NCI-H2196 (cell line): ENCODE measurements at regions not wholly inside any gene's neighbourhood (a gene's known extent, or its start where the extent isn't known, plus 50 kb on each side); places are given as distances from the start of the nearest gene placed in this dataset.
A peak's percentile ranks its signal among the peaks of the same experiment; 100 is the strongest.
"Not testable (repeated sequence)": the region's sequence is repeated elsewhere in the genome, so short reads cannot be mapped to it uniquely, and the experiment has no call there.

ENCODE experiments used
- DNase-seq: peaks from one replicate; lab custom pipeline; 2025; ENCODE audit not compliant: unreplicated experiment; lab: John Stamatoyannopoulos, UW

DNA sequence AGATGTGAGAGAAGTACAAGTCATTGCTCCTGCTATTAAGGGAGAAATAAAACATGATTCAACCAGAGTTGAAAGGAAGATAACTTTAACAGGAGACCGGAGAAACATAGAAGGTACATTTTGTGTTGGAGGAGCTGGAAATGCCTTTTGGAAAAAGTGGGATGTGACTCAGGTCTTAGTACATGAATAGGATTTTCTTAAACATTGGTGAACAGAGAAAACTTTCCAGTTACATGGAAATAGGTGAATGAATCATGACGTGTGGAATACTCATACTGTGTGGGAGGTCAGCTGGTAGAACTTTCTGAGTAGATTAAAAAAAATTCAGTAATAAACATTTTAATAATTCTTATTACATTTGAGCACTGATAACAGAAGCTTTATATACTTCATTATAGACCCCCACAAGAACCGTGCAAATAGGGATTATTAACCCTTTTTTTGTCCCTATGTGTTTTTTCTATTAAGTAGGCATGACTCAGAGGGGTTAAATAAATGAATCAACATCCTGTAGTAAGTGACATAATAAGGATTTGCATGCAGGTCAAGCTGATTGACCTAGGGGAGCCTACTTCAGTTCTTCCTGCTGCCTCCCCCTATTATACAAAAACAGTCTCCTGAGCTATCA, 710.5 kb downstream of the NOVA1 start:
- DNase-seq, result no peak

DNA sequence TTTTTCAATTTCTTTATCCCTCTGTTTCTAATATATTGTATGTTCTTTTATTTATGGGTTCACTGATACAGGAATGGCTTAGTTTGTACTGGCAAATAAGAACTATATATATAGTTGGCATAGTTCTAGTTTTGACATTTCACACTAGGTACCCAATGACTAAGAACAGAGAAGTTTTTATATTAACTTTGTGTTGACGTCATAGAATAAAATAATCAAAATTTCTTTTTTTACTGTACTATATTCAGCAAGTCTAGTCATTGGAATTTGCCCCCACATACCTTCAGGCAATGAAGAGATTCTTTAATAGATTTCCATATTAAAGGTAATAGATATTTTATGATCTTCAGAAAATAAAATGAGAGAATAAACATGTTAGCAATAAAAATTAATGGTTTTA, 713.2 kb downstream of the NOVA1 start:
- no peak for DNase-seq

DNA sequence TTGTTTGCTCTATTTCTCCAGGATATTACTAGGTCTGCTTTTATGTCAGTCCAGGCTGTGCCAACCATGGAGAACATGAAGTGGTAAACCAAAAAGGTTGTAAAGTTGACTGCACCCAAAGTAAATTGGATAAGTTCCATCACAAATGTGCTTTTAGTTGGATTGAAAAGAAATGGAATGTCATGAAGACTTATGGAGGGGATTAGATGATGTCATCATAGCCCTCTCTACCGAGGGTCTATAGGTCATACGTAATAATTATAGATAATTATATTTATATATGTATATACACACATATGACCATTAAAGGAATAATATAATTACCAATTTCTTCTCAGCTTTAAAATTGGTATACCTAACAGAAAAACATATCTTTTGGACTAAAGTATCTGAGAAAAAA, 714.9 kb downstream of the NOVA1 start:
- DNase-seq, result no peak

DNA sequence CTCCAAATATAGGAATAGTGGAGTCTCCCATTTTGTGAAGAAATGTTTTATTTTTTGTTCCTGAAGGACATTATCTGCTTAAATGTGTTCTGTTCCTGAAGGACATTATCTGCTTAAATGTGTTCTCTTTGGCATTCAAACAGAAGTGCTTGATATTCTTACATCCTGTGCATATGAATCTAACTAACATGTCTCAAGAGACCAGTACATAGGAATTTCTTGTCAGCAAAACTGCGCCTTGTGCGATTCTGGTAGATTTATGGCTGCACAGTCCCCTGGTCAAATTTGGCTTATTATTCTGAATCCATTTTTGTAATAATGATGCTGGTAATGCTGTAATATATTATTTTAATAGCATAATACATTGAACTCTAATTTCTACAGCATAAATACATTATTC, 722.4 kb downstream of the NOVA1 start:
- no peak for DNase-seq

DNA sequence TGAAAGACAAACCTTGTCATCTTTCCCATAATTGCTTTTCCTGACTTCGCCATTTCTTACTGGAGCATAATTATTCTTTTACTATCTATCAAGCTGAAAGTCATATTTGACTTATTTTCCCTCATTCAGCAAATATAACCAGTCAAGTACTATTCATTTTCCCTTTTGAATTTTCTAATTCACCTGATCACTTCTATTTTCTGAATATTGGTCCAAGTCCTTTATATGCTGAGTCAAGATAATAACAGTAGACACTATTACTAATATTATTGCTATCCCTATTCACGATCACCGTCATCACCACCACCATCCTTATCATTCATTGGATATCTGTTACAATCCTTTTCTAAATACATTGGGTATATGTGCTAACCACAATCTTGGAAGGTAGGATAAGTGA, 728.0 kb downstream of the NOVA1 start:
- DNase-seq, result no peak

DNA sequence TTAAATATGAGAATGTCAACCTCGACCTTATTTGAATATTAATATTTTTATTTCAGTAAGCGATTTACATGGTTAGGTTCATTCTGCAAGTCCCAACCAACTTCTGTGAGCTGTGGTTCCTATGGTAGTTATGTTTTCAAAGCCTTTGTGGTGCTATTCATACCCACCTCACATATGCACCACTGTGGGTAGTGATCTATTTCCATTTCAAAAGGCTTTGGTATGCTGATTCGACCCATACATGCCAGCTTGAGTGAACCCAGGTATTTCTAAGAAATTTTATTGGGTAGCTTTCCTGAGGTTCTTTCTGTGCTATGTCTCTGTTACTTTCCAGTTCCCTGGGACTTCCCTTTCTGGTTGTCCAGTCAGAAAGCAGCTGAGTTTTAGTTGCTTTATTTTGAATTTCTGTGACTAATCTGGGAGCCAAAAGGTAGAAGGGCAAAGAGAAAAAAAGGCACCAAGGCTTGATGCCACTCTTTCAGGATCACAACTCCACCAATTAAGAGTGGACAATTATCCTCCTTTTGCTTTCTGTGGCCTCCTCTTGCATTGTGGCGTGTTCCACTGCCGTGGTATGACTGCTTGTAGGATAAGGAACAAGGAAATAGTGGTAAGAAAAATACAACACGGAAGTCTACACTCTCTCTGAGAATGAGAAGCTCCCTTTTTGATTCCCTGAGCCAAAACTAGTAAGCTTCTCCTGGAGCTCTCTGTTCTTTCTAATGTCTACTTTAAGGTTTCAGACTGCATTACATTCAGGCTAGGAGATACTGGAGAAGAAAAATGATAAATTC, 729.1 kb downstream of the NOVA1 start:
- no peak for DNase-seq

DNA sequence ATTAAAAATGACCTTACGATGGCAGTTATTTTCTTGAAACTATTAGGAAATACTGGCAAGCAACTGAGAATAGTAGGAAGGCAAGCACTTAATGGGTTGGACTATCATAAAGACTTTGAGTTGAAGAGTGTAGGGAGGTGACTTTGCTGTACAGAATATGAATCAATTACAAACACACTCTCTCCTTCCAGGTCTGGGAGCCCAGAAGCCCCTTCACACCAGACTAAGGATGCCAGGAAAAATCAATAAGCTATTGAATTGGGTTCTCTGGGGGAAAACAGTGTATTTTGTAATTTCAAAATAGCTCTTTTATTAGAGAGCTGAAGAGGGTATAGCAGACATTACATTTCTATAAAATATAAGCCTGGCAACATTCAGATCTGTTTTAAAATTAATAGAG, 736.4 kb downstream of the NOVA1 start:
- no peak for DNase-seq

DNA sequence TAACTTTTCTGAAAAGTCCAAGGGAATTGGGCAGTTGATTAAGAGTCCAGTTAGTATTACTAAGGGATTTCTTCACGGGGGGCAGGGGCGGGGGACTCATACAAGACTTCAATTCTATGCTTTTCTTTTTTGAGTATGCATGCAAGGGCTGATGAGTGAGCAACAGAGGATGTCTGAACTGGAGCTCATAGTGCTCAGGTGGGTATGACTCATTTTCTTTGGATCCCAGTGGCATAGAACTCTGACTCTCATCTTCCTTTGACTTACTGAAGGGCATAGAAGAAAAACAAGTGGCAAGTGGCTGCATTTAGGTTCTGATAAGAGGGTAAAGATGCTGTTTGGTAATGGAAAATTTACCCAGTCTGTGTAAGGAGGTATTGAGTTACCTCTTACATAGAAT, 749.2 kb downstream of the NOVA1 start:
- DNase-seq, result no peak

DNA sequence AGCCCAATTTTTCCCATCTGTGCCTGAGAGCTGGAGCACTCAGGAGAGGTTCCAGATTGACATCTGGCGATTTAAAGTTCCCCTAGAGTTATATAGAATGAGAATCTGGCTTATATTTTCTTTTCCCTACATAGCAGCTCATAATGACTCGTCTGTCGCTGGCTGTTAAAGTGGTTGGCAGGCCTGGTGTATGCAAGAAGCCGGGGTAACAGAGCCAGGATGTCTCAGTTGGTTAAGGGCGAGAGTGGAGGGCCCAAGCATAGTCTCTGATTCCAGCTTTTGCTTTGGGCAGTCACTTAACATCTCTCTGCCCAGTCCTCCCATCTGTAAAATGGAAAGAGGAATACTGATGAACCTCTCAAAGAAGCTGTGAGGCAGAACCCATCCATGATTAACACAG, 751.6 kb downstream of the NOVA1 start:
- no peak for DNase-seq

DNA sequence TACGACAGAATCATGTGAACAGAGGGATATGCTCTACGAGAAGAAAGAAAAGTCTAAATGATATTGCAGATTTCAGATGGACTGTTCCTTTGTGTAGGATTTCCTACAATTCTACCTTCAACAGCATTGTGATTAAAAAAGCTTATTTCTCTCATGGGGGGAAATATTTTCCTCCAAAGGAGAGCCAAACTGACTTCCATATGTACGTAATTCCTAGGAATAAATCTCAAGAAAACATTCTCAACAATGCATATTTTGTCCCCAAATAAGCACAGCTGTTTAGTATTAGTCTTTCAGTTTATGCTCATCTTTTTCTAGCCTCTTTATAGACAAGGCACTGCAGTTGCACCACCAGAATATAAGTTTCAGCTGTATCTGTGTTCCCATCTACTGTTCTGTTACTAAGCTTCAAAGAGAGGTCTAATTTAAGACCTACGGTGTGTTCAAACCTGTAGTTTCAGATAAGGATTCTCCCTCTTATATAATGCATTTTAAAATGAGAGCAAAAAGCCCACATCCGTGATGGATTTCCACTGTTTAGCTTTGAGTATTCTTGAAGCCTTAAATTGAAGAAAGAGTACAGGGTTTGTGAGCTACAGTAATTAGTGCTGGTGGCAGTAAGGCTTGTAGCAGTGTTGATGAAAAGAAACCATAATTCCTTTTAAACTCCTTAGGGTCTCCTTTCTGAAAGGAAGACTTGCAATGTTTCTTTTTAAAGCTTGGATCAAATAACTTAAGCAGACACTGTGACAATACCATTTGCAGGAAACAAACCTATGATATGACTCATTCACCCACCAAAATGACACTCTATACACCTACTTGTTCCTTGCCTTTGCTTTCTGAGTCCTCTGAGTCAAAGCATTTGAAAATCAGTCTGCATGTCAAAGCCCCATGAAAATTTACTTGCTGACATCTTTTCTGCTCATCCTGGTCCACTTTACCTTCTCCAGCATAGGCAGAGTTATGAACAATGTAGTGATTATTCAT, 754.1 kb downstream of the NOVA1 start:
- no peak for DNase-seq

DNA sequence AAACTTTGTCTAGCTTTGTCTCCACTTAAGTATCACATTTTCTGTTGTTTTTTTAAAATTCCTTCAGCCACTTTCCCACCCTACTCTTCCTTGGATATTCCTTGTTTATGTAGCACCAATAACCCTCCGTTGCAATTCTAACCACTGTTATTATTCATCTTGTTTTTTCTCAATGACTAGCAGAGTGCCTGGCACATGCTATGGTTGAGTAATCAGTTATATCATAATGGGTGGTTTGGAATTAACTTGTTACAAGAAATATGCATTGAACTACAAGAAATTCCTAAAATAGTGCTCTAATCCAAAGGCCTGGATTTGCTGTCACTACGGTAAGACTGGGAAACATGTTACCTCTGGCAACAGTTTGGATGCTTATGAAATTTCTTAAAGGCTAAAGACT, 756.6 kb downstream of the NOVA1 start:
- DNase-seq, result no peak

DNA sequence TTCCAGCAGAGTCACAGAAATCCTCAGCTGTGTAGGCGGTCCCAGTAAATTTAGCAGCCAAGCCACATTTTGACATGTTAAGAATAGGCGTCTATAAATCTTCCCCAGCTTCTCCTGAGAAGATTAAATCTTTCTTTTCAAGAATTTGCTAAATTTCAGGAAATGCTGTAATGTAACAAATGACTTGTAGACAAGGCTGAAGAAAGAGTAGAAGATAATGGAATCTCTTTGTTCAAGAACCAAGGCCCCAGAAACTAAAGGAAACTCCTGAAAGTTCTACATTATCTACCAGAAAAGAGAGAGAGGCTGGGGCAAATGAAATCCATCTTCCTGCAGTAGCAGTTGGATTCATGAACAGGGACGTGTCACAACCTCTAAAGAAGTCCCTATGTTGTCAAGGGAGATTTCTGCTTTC, 760.3 kb downstream of the NOVA1 start:
- DNase-seq, result no peak

DNA sequence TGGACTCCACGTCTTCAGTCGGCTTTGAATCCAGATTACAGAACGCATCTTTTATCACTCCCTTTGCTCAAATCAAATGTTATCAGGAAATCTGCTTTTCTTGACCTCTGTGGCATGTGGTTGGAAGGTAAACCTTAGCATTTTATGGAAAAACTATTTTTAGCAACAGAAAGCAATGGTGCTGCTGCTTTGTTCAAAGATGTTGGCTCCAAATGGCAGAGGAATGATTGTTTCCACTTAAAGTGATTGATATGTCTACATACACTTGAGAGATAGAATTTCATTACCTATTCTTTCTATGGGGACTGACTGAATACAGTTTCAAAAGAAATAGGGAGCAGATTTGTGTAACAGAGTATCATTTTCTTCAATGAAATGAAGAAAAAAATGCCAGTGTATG, 761.2 kb downstream of the NOVA1 start:
- DNase-seq, result no peak

DNA sequence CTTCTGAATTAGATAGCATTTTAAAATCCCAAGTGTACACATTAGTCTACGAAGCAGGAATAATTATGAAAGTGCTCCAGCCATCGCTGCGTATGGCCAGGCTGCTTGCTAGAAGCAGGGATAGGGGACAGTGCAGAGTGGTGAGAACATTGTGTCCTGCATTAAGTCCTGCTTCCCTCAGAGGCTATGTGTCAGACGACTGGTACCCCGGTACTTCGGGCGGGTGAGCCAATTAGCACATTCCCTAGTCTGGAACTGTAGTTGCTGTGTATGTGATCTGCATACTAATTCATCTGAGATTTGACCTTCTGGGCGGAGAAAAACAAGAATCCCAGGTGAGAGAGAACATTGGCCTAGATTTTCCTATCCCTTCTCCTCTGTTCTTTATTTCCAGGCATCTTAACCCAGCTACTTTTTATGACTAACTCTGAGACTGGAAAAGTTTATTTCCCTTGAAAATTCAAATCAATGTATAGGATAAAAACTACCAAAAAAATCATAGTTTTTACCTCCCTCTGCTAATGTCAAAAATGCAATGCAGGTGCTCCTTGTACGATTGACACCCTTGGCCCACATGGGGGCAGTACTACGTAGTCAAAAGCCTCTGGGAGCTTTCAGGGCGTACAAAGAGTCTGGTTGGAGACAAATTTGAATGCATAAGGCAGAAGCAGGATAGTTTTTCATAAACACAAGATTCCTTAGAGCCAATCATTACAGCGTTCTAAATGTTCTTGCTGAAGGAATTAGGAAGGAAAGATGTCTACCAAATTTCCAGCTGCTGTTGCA, 764.3 kb downstream of the NOVA1 start:
- DNase-seq, result peak; percentile 34

DNA sequence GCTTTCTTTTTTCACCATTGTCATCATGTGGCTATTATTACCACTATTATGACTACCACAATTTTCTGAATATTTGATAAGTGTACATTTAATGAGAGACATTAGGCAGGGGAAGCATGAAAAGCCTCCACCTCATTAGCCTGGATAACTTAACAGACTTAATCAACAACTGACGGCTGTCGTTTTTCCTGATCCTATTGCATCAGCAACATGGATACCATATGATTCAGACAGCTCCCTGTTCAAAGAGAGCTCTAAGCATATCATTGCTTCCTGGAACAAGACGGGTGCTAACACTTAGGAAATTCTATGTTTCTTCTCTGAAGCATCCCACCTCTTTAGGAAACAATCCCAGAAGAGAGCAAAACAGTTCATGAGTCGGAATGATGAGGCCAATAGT, 765.2 kb downstream of the NOVA1 start:
- DNase-seq, result no peak

DNA sequence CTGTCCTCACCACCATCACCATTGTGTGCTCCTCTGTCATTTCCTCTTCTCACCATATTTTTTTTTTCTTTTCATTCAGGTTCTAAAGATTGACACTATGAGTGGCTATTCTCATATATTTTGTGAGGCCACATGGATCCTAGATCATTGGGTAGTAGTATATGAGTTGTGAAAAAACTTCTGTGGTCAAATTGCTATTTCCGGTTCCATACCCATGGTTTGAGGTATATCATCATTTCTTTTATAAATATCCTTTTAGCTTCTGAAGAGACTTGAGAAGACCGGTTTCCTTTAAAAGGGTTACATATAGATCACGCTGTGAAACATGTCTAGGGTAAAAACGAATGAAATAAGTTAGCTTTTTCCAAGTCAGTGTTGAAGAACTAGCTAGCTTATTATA, 769.3 kb downstream of the NOVA1 start:
- no peak for DNase-seq

DNA sequence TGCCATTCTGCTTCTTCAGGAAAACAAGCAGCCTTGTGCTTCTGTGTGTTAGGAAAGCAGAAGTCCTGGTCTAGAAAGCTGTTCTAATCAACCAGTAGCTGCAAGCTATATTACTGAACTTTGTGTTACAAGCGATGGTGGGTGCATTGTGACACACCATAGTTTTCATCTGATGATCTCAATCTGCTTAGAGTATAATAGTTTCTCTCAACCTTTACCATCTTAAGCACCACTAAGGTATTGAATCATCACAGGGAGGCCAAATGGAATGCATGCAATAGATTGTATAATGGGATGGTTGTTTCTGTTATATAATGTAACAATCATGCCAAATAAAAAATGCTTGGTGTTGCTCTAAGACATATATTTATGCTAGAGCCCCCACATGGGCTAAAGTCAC, 771.7 kb downstream of the NOVA1 start:
- no peak for DNase-seq

DNA sequence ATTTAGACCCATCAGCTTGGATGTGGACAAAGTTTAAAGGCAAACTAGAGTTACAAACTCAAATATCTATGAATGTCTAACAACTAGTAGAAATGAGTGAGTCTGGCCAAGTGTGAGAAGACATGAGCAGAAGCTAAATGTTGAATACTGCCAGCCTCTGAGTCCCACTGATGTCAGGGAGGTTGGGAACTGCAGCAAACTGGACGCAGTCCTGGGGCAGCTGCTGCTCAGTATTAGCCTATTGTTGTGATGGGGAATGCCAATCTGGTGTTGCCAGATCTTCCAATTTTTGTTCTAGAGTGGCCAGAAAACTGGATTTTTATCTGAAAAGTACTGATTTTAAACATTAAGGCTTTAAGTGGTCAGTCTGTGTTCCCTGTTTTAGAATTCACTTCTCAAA, 770.4 kb upstream of the STXBP6 start:
- no peak for DNase-seq

DNA sequence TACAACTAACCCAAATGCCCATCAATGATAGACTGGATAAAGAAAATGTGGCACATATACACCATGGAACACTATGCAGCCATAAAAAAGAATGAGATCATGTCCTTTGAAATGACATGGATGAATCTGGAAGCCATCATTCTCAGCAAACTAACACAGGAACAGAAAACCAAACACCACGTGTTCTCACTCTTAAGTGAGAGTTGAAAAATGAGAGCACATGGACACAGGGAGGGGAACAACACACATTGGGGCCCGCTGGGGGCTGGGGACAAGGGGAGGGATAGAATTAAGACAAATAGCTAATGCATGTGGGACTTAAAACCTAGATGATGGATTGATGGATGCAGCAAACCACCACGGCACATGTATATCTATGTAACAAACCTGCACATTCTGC, 764.7 kb upstream of the STXBP6 start:
- DNase-seq, result not testable (repeated sequence)

DNA sequence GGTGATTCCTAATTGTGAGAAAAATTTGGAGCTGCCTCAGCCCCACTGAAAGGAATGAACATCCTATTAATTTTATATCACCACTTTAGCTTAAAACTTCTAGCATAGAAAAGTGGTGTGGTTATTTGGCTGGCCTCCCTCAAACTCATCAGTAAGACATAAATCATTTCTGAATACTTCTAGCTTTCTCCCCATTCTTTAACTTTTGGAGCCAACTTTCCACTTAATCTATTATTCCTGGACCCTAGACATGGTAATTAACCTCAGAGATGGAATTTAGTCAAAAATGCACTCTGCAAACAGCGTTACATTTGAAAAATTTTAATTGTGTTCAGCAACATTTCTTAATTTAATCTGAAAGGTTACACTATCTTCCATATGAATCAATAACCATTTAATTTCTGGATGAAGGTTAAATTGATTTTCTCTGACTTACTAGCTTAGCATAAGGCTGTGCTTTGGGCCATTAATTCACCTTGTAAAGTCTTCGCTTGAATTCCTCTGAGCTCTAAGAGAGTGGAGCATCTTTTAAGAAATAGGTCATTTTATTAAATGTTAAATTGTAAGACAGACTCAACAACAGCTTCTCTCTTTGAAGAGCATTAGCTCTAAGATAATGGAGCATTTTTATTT, 753.6 kb upstream of the STXBP6 start:
- DNase-seq, result no peak
